NCI-H446 (cell line): ENCODE measurements at regions not wholly inside any gene's neighbourhood (a gene's known extent, or its start where the extent isn't known, plus 50 kb on each side); places are given as distances from the start of the nearest gene placed in this dataset.

Experiments
- DNase-seq, 2 experiments: peaks; one replicate each; lab custom pipeline; 2025; lab: John Stamatoyannopoulos, UW

GRCh38 chr7:1321411-1322239 is 89.0 kb downstream of the UNCX start:
- no peak for DNase-seq

GRCh38 chr7:1322240-1323110 is 89.8 kb downstream of the UNCX start:
- no peak for DNase-seq

GRCh38 chr7:1323178-1324027 is 90.7 kb downstream of the UNCX start:
- no peak for DNase-seq

- no peak for DNase-seq
These were observed 91.6 kb downstream of the UNCX start for GRCh38 chr7:1324028-1324900.

- DNase-seq = no peak
These were observed 92.6 kb downstream of the UNCX start for GRCh38 chr7:1325246-1325645.

GRCh38 chr7:1325646-1326510 is 93.2 kb downstream of the UNCX start:
- DNase-seq = no peak

- no peak for DNase-seq
These were observed 93.8 kb downstream of the UNCX start for GRCh38 chr7:1326511-1326785.

GRCh38 chr7:1329261-1329660 is 96.6 kb downstream of the UNCX start:
- DNase-seq = no peak

- no peak for DNase-seq
These were observed 97.5 kb downstream of the UNCX start for GRCh38 chr7:1329966-1330800.

- DNase-seq = no peak
These were observed 98.2 kb downstream of the UNCX start for GRCh38 chr7:1330801-1331425.

GRCh38 chr7:1331561-1332467 is 99.1 kb downstream of the UNCX start:
- DNase-seq = peak in 1 of 2 experiments; percentile 9

- no peak for DNase-seq
These were observed 103.8 kb downstream of the UNCX start for GRCh38 chr7:1336509-1336908.

GRCh38 chr7:1339611-1340010 is 106.9 kb downstream of the UNCX start:
- no peak for DNase-seq

- DNase-seq = no peak
These were observed 107.4 kb downstream of the UNCX start for GRCh38 chr7:1340031-1340430.

GRCh38 chr7:1340461-1341360 is 108.0 kb downstream of the UNCX start:
- no peak for DNase-seq

- DNase-seq = no peak
These were observed 108.9 kb downstream of the UNCX start for GRCh38 chr7:1341361-1342089.
